ENCODE measurements at regions not wholly inside any gene's neighbourhood (a gene's known extent, or its start where the extent isn't known, plus 50 kb on each side); places are given as distances from the start of the nearest gene placed in this dataset.

DNA sequence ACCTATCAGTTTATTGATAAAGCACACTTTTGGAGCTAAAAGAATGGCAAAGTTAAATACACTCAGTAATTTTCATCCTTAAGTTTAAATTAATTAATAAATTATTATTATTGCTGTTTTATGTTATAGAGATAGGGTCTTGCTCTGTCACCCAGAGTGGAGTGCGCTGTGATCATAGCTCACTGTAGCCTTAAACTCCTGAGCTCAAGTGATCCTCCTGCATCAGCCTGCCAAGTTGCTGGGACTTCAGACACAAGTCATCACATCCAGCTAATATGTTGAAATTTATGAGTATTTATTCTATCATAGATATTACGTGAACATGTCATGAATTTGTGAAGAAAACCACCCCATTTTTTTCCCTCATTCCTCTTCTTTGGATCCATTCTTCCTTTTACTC is 64.2 kb downstream of the GJA1 start:
- Histone ChIP-seq H3K36me3 (ENCODE audit: control insufficient read depth in 2 of 2, insufficient read depth in 2 of 2, low read length in 1 of 2) (no peaks in the 10 kb centered on the region), H3K4me3 (no peak overlapping the region), H3K4me2 (ENCODE audit: control insufficient read depth, insufficient read depth) (no peak overlapping the region), H3K4me1 (ENCODE audit: control insufficient read depth, insufficient read depth, low read length) (no peaks in the 10 kb centered on the region), H3K79me2 (ENCODE audit: control insufficient read depth, insufficient read depth, low read length) (no peaks in the 10 kb centered on the region), H3K9ac (ENCODE audit: control insufficient read depth, insufficient read depth, low read length) (no peak overlapping the region), H3K27me3 (replicated peaks in 1 of 2; ENCODE audit: control insufficient read depth in 2 of 2, insufficient read depth in 2 of 2, low read length in 1 of 2) (no peaks in the 10 kb centered on the region), H3K27ac (ENCODE audit: control insufficient read depth, insufficient read depth) (no peak overlapping the region), H4K20me1 (ENCODE audit: control insufficient read depth, insufficient read depth) (no peaks in the 10 kb centered on the region), H2AFZ (ENCODE audit: control insufficient read depth, low read depth, low read length) (no peak overlapping the region), H3K9me3 (replicated peaks; ENCODE audit: control insufficient read depth, insufficient read depth, low read length) (no peaks in the 10 kb centered on the region)
- ChIA-PET CTCF (no interaction called here), RAD21 (ENCODE audit: unreplicated experiment) (no interaction called here), SMC1A (ENCODE audit: uncharacterized antibody, unreplicated experiment) (no interaction called here), POLR2A (no interaction called here)
- TF ChIP-seq CBX3 (IDR thresholded peaks at IDR 0.05; ENCODE audit: borderline replicate concordance, low read depth) (no peak), HCFC1 (IDR thresholded peaks at IDR 0.05; ENCODE audit: low read length) (no peak), CBX5 (IDR thresholded peaks at IDR 0.05; ENCODE audit: low read depth) (no peak), SMARCA5 (IDR thresholded peaks at IDR 0.05) (no peak), TAF1 (IDR thresholded peaks at IDR 0.05; ENCODE audit: borderline replicate concordance, low read depth, low read length) (no peak), IKZF2 (IDR thresholded peaks at IDR 0.05) (no peak), BRCA1 (IDR thresholded peaks at IDR 0.05; ENCODE audit: low read depth, low read length) (no peak), KDM1A (IDR thresholded peaks at IDR 0.05; ENCODE audit: borderline replicate concordance) (no peak), BHLHE40 (IDR thresholded peaks at IDR 0.05; ENCODE audit: borderline replicate concordance in 1 of 2, low read depth in 2 of 2, low read length in 1 of 2) (no peak), POLR2AphosphoS5 (IDR thresholded peaks at IDR 0.05; ENCODE audit: low read length) (no peak)
- TF ChIP-seq, protein P1, sequence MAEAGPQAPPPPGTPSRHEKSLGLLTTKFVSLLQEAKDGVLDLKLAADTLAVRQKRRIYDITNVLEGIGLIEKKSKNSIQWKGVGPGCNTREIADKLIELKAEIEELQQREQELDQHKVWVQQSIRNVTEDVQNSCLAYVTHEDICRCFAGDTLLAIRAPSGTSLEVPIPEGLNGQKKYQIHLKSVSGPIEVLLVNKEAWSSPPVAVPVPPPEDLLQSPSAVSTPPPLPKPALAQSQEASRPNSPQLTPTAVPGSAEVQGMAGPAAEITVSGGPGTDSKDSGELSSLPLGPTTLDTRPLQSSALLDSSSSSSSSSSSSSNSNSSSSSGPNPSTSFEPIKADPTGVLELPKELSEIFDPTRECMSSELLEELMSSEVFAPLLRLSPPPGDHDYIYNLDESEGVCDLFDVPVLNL (IDR thresholded peaks at IDR 0.05; ENCODE audit: low read depth, low read length), result no peak
- TF ChIP-seq, protein P2, sequence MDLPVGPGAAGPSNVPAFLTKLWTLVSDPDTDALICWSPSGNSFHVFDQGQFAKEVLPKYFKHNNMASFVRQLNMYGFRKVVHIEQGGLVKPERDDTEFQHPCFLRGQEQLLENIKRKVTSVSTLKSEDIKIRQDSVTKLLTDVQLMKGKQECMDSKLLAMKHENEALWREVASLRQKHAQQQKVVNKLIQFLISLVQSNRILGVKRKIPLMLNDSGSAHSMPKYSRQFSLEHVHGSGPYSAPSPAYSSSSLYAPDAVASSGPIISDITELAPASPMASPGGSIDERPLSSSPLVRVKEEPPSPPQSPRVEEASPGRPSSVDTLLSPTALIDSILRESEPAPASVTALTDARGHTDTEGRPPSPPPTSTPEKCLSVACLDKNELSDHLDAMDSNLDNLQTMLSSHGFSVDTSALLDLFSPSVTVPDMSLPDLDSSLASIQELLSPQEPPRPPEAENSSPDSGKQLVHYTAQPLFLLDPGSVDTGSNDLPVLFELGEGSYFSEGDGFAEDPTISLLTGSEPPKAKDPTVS (IDR thresholded peaks at IDR 0.05; ENCODE audit: low read depth, low read length), result no peak
- TF ChIP-seq, protein P3, sequence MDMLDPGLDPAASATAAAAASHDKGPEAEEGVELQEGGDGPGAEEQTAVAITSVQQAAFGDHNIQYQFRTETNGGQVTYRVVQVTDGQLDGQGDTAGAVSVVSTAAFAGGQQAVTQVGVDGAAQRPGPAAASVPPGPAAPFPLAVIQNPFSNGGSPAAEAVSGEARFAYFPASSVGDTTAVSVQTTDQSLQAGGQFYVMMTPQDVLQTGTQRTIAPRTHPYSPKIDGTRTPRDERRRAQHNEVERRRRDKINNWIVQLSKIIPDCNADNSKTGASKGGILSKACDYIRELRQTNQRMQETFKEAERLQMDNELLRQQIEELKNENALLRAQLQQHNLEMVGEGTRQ (IDR thresholded peaks at IDR 0.05; ENCODE audit: borderline replicate concordance, low read depth, low read length), result no peak
- TF ChIP-seq, protein P4, sequence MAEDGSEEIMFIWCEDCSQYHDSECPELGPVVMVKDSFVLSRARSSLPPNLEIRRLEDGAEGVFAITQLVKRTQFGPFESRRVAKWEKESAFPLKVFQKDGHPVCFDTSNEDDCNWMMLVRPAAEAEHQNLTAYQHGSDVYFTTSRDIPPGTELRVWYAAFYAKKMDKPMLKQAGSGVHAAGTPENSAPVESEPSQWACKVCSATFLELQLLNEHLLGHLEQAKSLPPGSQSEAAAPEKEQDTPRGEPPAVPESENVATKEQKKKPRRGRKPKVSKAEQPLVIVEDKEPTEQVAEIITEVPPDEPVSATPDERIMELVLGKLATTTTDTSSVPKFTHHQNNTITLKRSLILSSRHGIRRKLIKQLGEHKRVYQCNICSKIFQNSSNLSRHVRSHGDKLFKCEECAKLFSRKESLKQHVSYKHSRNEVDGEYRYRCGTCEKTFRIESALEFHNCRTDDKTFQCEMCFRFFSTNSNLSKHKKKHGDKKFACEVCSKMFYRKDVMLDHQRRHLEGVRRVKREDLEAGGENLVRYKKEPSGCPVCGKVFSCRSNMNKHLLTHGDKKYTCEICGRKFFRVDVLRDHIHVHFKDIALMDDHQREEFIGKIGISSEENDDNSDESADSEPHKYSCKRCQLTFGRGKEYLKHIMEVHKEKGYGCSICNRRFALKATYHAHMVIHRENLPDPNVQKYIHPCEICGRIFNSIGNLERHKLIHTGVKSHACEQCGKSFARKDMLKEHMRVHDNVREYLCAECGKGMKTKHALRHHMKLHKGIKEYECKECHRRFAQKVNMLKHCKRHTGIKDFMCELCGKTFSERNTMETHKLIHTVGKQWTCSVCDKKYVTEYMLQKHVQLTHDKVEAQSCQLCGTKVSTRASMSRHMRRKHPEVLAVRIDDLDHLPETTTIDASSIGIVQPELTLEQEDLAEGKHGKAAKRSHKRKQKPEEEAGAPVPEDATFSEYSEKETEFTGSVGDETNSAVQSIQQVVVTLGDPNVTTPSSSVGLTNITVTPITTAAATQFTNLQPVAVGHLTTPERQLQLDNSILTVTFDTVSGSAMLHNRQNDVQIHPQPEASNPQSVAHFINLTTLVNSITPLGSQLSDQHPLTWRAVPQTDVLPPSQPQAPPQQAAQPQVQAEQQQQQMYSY (CRISPR knock-in tag; IDR thresholded peaks at IDR 0.05), result no peak
- in situ Hi-C loops (cut with MboI), result no loop called here
- ATAC-seq, result no peak
- 31% methylated on average over 2 of the region's 2 CpGs for WGBS (ENCODE audit: insufficient coverage, insufficient replicate concordance, low lambda C conversion rate, missing lambda C conversion rate)
- no peak for FAIRE-seq
- no TSS peak for BruUV-seq (replicated peaks)
- no peak for DNase-seq (ENCODE audit: low read depth, low spot score)
- intact Hi-C loops (cut with micrococcal nuclease; ENCODE audit: unreplicated experiment), result no loop called here

All from GM12878 (cell line).